K562 (cell line): ENCODE measurements at regions not wholly inside any gene's neighbourhood (a gene's known extent, or its start where the extent isn't known, plus 50 kb on each side); places are given as distances from the start of the nearest gene placed in this dataset.

Experiments
- ATAC-seq: fragments of 200-7000 bp; cut with Tn5 transposase; 3 replicates; pipeline ENCODE4 v1.9.1; 2020; ENCODE audit warnings: moderate library complexity
- BruUV-seq: library from RNA; stranded (reverse); fragments of 400-500 nt; replicated peaks from 2 replicates; lab custom pipeline; 2021; lab: Mats Ljungman, UMichigan
- CTCF ChIA-PET: fragments of 300-600 bp; formaldehyde crosslinking; extraction: SDS; loops from one replicate; lab custom pipeline; 2021; ENCODE audit warnings: low intra/inter-chr PET ratio; lab: Yijun Ruan, JAX
- POLR2A ChIA-PET: fragments of 300-600, 350-650 bp; sonication (Branson Sonifier 250); formaldehyde crosslinking; extraction: SDS; loops from one replicate; lab custom pipeline; 2021; ENCODE audit warnings: antibody characterized with exemption, inconsistent platforms; lab: Yijun Ruan, JAX
- DNase-seq, 4 experiments: peaks; one replicate each; pipeline versions ENCODE4 v3.0.0 to v3.0.0-alpha.2; 2011 to 2018; ENCODE audit warnings: low spot score in 3 of 4, mixed read lengths in 3 of 4; ENCODE audit errors: extremely low read depth in 1 of 4
- FAIRE-seq: peaks from 2 replicates; lab custom pipeline; 2011; peaks lifted over from hg19 to GRCh38; lab: Jason Lieb, UNC
- H2AFZ ChIP-seq: 2 replicates; pipeline ENCODE4 v1.6.0; 2011; ENCODE audit warnings: low read depth, low read length, control low read depth, inconsistent platforms
- H3K27ac ChIP-seq: fragments of 200-600 bp; 3 replicates; pipeline ENCODE4 v1.8.0; 2011; ENCODE audit warnings: low read depth, mild to moderate bottlenecking, control low read depth, inconsistent platforms, low read length, moderate library complexity, mixed read lengths; ENCODE audit errors: extremely low read depth
- H3K27me3 ChIP-seq, 2 experiments: fragments of 300-600 bp in 1 of 2; 2 replicates in 1 of 2; 3 replicates in 1 of 2; pipeline versions ENCODE4 v1.6.0 to v1.8.0; 2011; ENCODE audit warnings: inconsistent platforms in 2 of 2, low read length in 2 of 2, mild to moderate bottlenecking in 1 of 2, mixed read lengths in 1 of 2, moderate library complexity in 1 of 2; ENCODE audit not compliant: control insufficient read depth in 2 of 2, insufficient read depth in 2 of 2
- H3K36me3 ChIP-seq: fragments of 300-600 bp; 3 replicates; pipeline ENCODE4 v1.8.0; 2011; ENCODE audit warnings: mild to moderate bottlenecking, low read length, inconsistent platforms; ENCODE audit not compliant: control insufficient read depth, insufficient read depth
- H3K4me1 ChIP-seq, 2 experiments: fragments of 200-600 bp in 1 of 2; replicated peaks in 1 of 2; 2 replicates in 1 of 2; 3 replicates in 1 of 2; pipeline versions ENCODE4 v1.5.1 to v1.8.0; 2011; ENCODE audit warnings: inconsistent platforms in 2 of 2, low read length in 2 of 2, mild to moderate bottlenecking in 1 of 2, mixed read lengths in 1 of 2, moderate library complexity in 1 of 2; ENCODE audit not compliant: control insufficient read depth in 2 of 2, insufficient read depth in 2 of 2
- H3K4me2 ChIP-seq: 2 replicates; pipeline ENCODE4 v1.6.1; 2011; ENCODE audit warnings: low read length, control low read depth, inconsistent platforms, mixed read lengths; ENCODE audit not compliant: insufficient read depth
- H3K4me3 ChIP-seq: fragments of 200-600 bp; sonication (generic), shearing (Covaris generic); 2 replicates; pipeline ENCODE4 v1.5.1; 2016; ENCODE audit warnings: control low read depth, inconsistent platforms
- H3K79me2 ChIP-seq: fragments of 200-600 bp; 3 replicates; pipeline ENCODE4 v1.8.0; 2011; ENCODE audit warnings: low read length, inconsistent platforms; ENCODE audit not compliant: control insufficient read depth, insufficient read depth
- H3K9ac ChIP-seq, 2 experiments: 2 replicates each; pipeline versions ENCODE4 v1.6.0 to v1.6.1; 2011; ENCODE audit warnings: low read depth in 2 of 2, low read length in 2 of 2, control low read depth in 1 of 2, inconsistent platforms in 1 of 2, mild to moderate bottlenecking in 1 of 2, mixed read lengths in 1 of 2; ENCODE audit not compliant: insufficient read depth in 1 of 2
- H3K9me1 ChIP-seq: one replicate; pipeline ENCODE4 v1.6.0; 2011; ENCODE audit warnings: inconsistent platforms, mild to moderate bottlenecking, low read length, moderate library complexity; ENCODE audit not compliant: control insufficient read depth, insufficient read depth
- H3K9me3 ChIP-seq: replicated peaks from 2 replicates; pipeline ENCODE4 v1.5.1; 2011; ENCODE audit warnings: low read depth, low read length, inconsistent platforms; ENCODE audit not compliant: control insufficient read depth, insufficient read depth
- H4K20me1 ChIP-seq: replicated peaks from 2 replicates; pipeline ENCODE4 v1.6.1; 2011; ENCODE audit warnings: low read length, inconsistent platforms, mixed read lengths; ENCODE audit not compliant: control insufficient read depth, insufficient read depth
- DMBX1 ChIP-seq: fragments of 250-450 bp; sonication (Bioruptor Pico); IDR thresholded peaks from 2 replicates; pipeline ENCODE4 v1.8.0; 2022; ENCODE audit warnings: inconsistent platforms, mild to moderate bottlenecking, moderate library complexity, borderline replicate concordance
- WGBS: fragments of 100-300 bp; shearing (Covaris generic); methylation state at CpG from one replicate; pipeline ENCODE4 v1.1.6; 2016; ENCODE audit warnings: low coverage, mixed read lengths; ENCODE audit not compliant: insufficient coverage; ENCODE audit errors: missing lambda C conversion rate; 5-methylcytosine and 5-hydroxymethylcytosine counted together
- in situ Hi-C: fragments of 300-500 bp; cut with MboI; formaldehyde crosslinking; loops from 4 replicates; pipeline ENCODE4 v1.15.0; 2018; ENCODE audit warnings: inconsistent platforms, mixed read lengths
- intact Hi-C: fragments of 100-400 bp; cut with micrococcal nuclease; formaldehyde crosslinking; loops from 2 replicates; pipeline ENCODE4 v1.14.2; 2022
- TF ChIP-seq, protein P1 (sequence below), 2 experiments: fragments of 450-650 bp in 1 of 2; sonication (generic) in 1 of 2; formaldehyde crosslinking in 1 of 2; IDR thresholded peaks; 2 replicates each; pipeline versions ENCODE4 v1.7.1 to v1.9.0; 2016 to 2022; ENCODE audit warnings: inconsistent platforms in 1 of 2, mild to moderate bottlenecking in 1 of 2, missing genetic modification reagents in 1 of 2

DNA sequence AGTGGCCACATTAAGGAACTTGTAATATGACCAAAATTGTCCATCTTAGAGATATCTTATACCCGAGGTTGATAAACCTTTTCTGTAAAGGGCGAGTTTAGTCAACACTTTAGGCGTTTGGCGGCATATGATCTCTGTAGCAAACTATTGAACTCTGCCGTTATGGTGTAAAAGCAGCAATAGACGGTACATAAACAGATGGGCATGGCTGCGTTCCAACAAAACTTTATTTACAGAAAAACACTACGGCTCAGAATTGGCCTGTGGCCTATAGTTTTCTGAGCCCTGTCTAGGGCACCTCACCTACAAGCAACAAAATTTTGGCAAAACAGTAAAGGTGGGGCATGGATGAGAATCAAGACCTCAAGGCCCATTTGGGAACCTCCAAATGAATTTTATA is 121.9 kb upstream of the HAAO start:
- Histone ChIP-seq H3K27me3 (no peaks in the 10 kb centered on the region), H3K9me3 (no peaks in the 10 kb centered on the region), H3K4me1 (peaks cover 11 to 27% of the 10 kb centered on the region in 2 experiments; a peak in 4 of 5 replicates), H2AFZ (peak overlapping the region; percentile 53), H4K20me1 (no peaks in the 10 kb centered on the region), H3K9ac (no peak overlapping the region), H3K79me2 (no peaks in the 10 kb centered on the region), H3K9me1 (no peaks in the 10 kb centered on the region), H3K27ac (peak overlapping the region; percentile 69; the same call in 1 of the 3 replicates), H3K36me3 (no peaks in the 10 kb centered on the region), H3K4me2 (no peak overlapping the region), H3K4me3 (no peak overlapping the region)
- ChIA-PET POLR2A (interaction anchor here (0.6 kb wide), 1 partner anchor 16 kb away, joined by 3 read pairs; no protein-coding TSS in a partner anchor), CTCF (no interaction called here)
- FAIRE-seq (peak; percentile 11), DNase-seq (no peak), ATAC-seq (no peak)
- in situ Hi-C loops = no loop called here
- intact Hi-C loops = no loop called here
- BruUV-seq = no TSS peak
- 65% methylated on average over 8 of the region's 8 CpGs for WGBS
- TF ChIP-seq DMBX1 = no peak
- TF ChIP-seq, protein P1, sequence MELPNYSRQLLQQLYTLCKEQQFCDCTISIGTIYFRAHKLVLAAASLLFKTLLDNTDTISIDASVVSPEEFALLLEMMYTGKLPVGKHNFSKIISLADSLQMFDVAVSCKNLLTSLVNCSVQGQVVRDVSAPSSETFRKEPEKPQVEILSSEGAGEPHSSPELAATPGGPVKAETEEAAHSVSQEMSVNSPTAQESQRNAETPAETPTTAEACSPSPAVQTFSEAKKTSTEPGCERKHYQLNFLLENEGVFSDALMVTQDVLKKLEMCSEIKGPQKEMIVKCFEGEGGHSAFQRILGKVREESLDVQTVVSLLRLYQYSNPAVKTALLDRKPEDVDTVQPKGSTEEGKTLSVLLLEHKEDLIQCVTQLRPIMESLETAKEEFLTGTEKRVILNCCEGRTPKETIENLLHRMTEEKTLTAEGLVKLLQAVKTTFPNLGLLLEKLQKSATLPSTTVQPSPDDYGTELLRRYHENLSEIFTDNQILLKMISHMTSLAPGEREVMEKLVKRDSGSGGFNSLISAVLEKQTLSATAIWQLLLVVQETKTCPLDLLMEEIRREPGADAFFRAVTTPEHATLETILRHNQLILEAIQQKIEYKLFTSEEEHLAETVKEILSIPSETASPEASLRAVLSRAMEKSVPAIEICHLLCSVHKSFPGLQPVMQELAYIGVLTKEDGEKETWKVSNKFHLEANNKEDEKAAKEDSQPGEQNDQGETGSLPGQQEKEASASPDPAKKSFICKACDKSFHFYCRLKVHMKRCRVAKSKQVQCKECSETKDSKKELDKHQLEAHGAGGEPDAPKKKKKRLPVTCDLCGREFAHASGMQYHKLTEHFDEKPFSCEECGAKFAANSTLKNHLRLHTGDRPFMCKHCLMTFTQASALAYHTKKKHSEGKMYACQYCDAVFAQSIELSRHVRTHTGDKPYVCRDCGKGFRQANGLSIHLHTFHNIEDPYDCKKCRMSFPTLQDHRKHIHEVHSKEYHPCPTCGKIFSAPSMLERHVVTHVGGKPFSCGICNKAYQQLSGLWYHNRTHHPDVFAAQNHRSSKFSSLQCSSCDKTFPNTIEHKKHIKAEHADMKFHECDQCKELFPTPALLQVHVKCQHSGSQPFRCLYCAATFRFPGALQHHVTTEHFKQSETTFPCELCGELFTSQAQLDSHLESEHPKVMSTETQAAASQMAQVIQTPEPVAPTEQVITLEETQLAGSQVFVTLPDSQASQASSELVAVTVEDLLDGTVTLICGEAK (IDR thresholded peaks at IDR 0.05) = peak; percentile 75
- TF ChIP-seq, protein P1 (CRISPR knock-in tag; IDR thresholded peaks at IDR 0.05) = no peak
